GM19452 (cell line): ENCODE measurements at regions not wholly inside any gene's neighbourhood (a gene's known extent, or its start where the extent isn't known, plus 50 kb on each side); places are given as distances from the start of the nearest gene placed in this dataset.

Experiments used
- ATAC-seq: cut with Tn5 transposase; IDR thresholded peaks from one replicate; pipeline ENCODE4 v1.9.1; 2021; ENCODE audit not compliant: unreplicated experiment

GRCh38 chr17:77454242-77455095 lies 313.7 kb downstream of the SEC14L1 start:
- ATAC-seq: no peak

- ATAC-seq: no peak
These were observed 314.5 kb downstream of the SEC14L1 start for GRCh38 chr17:77455111-77455890.

GRCh38 chr17:77455891-77456260 lies 315.1 kb downstream of the SEC14L1 start:
- no peak for ATAC-seq

GRCh38 chr17:77456271-77456950 lies 315.6 kb downstream of the SEC14L1 start:
- ATAC-seq: no peak

- ATAC-seq: no peak
These were observed 316.3 kb downstream of the SEC14L1 start for GRCh38 chr17:77456951-77457548.

GRCh38 chr17:77457572-77458201 lies 316.9 kb downstream of the SEC14L1 start:
- ATAC-seq: no peak

- no peak for ATAC-seq
These were observed 317.6 kb downstream of the SEC14L1 start for GRCh38 chr17:77458202-77459017.

GRCh38 chr17:77459018-77459755 lies 318.4 kb downstream of the SEC14L1 start:
- ATAC-seq: no peak

- ATAC-seq: no peak
These were observed 319.8 kb downstream of the SEC14L1 start for GRCh38 chr17:77460514-77461046.

- no peak for ATAC-seq
These were observed 320.7 kb downstream of the SEC14L1 start for GRCh38 chr17:77461277-77462057.

- ATAC-seq: no peak
These were observed 321.3 kb downstream of the SEC14L1 start for GRCh38 chr17:77462090-77462489.

- no peak for ATAC-seq
These were observed 322.1 kb downstream of the SEC14L1 start for GRCh38 chr17:77462553-77463497.

- ATAC-seq: no peak
These were observed 324.2 kb downstream of the SEC14L1 start for GRCh38 chr17:77464988-77465357.

- ATAC-seq: peak; percentile 57
These were observed 324.7 kb downstream of the SEC14L1 start for GRCh38 chr17:77465358-77466041.

GRCh38 chr17:77466140-77466539 lies 325.4 kb downstream of the SEC14L1 start:
- no peak for ATAC-seq

GRCh38 chr17:77466596-77467223 lies 325.9 kb downstream of the SEC14L1 start:
- ATAC-seq: no peak
